MG63 (cell line): ENCODE measurements at regions not wholly inside any gene's neighbourhood (a gene's known extent, or its start where the extent isn't known, plus 50 kb on each side); places are given as distances from the start of the nearest gene placed in this dataset.
A peak's percentile ranks its signal among the peaks of the same experiment; 100 is the strongest.

Experiments used
- DNase-seq: peaks from one replicate; pipeline ENCODE4 v3.0.0-alpha.2; 2020
- H3K27me3 ChIP-seq: fragments of 250-450 bp; sonication (Bioruptor Pico); 2 replicates; pipeline ENCODE4 v1.5.1; 2020; ENCODE audit warnings: mild to moderate bottlenecking, moderate library complexity
- H3K36me3 ChIP-seq: fragments of 250-450 bp; sonication (Bioruptor Pico); 2 replicates; pipeline ENCODE4 v1.5.1; 2020; ENCODE audit warnings: mild to moderate bottlenecking, moderate library complexity
- H3K4me3 ChIP-seq: fragments of 250-450 bp; sonication (Bioruptor Pico); 2 replicates; pipeline ENCODE4 v1.5.1; 2020; ENCODE audit warnings: mild to moderate bottlenecking, moderate library complexity
- H3K9me3 ChIP-seq: fragments of 250-450 bp; sonication (Bioruptor Pico); 2 replicates; pipeline ENCODE4 v1.5.1; 2020; ENCODE audit warnings: mild to moderate bottlenecking, moderate library complexity

DNA sequence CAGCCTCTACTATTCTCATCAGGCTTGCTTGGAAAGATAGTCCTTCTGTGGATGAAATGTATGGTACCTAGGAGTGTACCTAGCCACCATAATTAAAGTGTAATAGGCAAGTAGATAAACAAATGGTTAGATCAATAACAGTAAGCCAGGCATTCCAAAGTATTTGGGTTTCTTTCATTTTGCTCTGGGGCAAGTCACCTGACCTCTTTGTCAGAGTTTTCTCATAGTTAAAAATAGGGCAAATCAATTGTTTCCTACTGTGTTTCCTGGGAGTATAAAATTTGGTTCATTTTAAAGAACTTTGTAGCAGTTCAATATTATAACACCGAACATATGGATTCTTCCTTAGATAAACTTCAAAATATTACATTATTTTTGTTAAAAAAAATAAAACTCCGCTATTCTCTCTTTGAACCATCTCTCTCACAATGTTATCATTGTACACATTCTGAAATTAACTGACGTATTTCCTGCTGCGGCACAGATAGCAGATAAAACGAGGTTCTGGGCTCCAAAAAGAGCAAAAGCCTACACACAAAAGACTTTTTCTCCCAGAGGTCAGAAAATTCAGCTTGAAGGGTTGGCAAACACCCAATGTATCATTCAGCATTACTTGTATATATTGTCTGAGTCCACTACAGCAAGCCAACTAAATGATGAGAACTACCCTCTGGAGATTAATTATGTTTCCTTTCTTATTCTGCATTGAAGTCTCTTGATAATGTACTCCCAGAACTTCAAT lies 267.9 kb downstream of the COX7C start:
- Histone ChIP-seq H3K36me3 (no peaks in the 10 kb centered on the region), H3K9me3 (no peaks in the 10 kb centered on the region), H3K27me3 (no peaks in the 10 kb centered on the region), H3K4me3 (no peak overlapping the region)
- DNase-seq: no peak

DNA sequence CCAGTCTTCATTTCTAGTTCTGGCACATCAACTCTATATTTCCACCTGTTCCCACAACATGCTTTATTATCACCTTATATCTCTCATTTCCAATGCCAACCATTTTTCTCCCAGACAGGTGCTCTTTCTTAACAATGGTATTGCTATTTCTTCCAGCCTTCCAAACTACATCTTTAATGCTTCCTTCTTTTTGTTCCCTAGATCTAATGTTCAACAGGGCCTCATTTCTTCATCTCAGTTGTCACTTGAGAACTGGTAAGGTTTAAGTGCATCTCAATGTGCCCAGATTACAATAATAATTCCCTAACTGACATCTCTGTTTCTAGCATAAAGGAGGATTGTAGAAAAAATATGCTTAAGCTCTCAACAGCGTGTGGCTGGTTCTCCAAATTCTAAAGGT lies 272.6 kb downstream of the COX7C start:
- H3K4me3 ChIP-seq: no peak overlapping the region
- DNase-seq: no peak
- H3K27me3 ChIP-seq: no peaks in the 10 kb centered on the region
- H3K9me3 ChIP-seq: no peaks in the 10 kb centered on the region
- no peaks in the 10 kb centered on the region for H3K36me3 ChIP-seq

DNA sequence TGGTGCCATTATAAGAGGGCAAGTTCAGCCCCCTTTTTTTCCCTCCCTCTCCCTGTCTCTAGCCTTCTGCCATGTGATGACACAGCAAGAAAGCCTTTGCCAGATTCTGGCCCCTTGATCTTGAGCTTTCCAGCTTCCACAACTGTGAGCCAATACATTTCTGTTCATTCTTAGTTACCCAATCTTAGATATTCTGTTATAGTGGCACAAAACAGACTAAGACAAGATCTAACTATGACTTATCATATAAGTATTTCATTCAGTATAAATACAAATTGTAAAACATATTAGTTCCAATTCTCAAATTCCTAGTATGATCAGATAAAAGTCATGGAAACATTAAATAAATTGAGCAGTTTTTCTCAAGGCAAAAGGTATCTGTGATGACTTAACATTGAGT lies 276.3 kb downstream of the COX7C start:
- Histone ChIP-seq H3K9me3 (no peaks in the 10 kb centered on the region; the same call in 1 of the 2 replicates), H3K36me3 (no peaks in the 10 kb centered on the region), H3K4me3 (no peak overlapping the region), H3K27me3 (no peaks in the 10 kb centered on the region)
- peak; percentile 63 for DNase-seq

DNA sequence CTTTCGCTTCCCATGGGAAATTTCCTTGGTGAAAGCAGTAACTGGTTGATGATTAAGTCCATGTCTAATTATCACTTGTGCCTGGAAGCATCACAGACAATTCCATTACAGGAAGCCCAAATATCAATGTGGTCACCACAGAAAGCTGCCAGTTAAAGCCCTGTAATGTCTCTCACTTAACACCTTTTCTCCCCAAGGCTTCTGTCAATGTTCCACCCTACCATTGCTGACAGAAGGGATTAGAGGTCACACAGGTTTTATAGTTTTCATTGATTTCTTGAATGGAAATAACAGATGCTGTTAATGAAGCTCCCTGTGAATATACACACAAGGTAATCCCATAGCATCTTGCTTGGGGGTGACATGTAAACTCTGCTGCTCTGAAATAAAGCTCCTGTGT lies 279.2 kb downstream of the COX7C start:
- H3K36me3 ChIP-seq: no peaks in the 10 kb centered on the region

DNA sequence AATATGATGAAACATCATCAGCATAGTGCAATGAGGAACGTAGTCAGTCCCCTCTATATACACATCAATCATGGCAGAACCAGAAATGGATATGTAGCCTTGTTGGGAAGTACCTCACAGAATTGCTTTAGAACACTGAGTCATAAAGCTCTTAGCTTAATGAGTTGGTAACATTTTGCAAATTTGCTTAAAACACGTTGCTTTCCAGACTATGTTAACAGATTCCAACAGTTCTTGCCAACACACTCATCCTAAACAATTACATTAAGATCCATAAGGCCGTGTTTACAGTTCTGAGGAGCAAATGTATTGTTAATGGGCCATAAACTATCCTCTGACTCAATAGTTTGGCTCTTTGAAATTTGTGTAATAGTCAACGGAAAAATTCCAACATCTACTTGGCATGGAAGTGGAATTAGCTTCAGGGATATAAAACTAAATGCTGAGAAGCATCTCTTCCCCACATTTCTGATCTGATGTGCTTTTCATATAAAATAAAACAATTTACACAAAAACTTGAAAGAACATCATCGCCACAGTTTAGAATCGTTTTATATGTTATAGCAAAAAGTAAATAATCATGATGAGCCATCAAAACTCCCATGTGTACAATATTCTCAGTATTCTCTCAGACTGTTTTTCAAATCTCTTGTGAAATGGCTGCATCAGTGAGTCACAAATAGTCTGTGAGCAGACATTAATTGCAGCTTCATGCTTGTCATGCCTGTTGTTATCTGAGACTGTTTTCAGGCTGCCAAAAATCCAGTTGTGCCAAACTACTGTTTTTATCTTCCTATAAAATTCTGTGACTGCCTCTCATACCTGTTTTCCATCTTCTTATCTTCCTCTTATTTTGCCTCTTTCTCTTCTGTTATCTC lies 291.9 kb downstream of the COX7C start:
- Histone ChIP-seq H3K27me3 (no peaks in the 10 kb centered on the region), H3K9me3 (no peaks in the 10 kb centered on the region), H3K4me3 (no peak overlapping the region), H3K36me3 (no peaks in the 10 kb centered on the region)
- DNase-seq: peak; percentile 54

More for the DNA sequence above, 279.2 kb downstream of the COX7C start:
- H3K4me3 ChIP-seq: no peak overlapping the region
- no peaks in the 10 kb centered on the region; the same call in 1 of the 2 replicates for H3K9me3 ChIP-seq
- H3K27me3 ChIP-seq: no peaks in the 10 kb centered on the region; the same call in 1 of the 2 replicates
- DNase-seq: no peak

DNA sequence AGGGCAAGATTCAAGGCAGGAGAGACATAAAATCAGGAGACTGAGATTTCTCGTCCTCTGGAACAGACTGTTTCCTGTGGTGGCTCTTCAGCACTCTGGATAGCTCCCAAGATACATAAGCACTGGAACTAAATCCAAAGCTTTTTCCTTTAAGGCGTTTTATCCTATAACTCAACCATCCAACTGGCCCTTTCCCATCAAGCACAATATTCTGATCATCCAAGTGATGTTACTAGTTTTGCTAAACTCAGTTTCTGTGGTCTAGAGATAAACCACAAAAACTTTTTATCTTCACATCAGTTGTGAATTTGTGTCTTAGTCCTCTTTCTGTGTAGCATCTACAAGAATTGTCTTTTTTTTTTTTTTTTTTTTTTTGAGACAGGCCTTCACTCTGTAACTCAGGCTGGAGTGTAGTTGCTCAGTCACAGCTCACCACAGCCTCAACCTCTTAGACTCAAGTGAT lies 299.4 kb downstream of the COX7C start:
- Histone ChIP-seq H3K36me3 (no peaks in the 10 kb centered on the region), H3K27me3 (no peaks in the 10 kb centered on the region; the same call in 1 of the 2 replicates), H3K4me3 (no peak overlapping the region), H3K9me3 (no peaks in the 10 kb centered on the region)
- DNase-seq: no peak

DNA sequence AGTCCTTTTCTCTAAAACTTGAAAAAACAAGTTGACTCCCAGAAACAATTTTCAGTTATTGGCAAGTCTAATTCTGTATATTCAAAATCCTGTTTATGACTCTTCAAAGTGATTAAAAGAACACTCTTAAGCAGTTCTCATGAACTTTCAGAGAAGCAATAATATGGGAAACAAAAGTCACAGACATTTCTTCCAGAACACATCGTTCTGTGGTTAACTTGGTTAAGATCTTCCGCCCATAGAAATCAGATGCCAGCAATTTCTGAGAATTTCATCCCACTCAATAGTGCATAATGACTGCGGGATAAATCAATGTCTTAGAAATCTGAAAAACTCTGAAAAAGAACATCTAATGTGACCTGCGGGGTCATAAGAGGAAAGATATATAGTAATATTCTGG lies 300.5 kb downstream of the COX7C start:
- H3K4me3 ChIP-seq: no peak overlapping the region
- no peaks in the 10 kb centered on the region for H3K9me3 ChIP-seq
- no peaks in the 10 kb centered on the region; the same call in 1 of the 2 replicates for H3K27me3 ChIP-seq
- no peak for DNase-seq
- H3K36me3 ChIP-seq: no peaks in the 10 kb centered on the region

DNA sequence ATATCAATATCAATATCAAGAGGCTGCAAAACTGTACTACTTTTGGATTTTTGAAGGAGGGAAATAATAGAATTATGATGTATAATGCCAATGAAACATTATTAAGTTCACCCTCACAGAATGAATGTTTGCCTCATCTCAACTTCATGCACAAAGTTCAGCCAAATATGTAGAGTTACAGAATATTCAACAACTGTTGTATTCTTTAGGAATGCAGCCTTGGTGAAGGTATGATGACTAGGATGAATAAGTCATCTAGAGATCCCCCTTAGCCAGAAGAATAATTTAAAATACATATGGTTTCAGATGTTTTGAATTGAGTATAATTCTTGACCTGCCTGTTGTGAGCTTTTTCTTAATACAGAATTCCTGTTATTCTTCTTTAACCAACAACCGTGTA lies 308.3 kb downstream of the COX7C start:
- Histone ChIP-seq H3K4me3 (no peak overlapping the region), H3K36me3 (no peaks in the 10 kb centered on the region), H3K9me3 (no peaks in the 10 kb centered on the region), H3K27me3 (peaks cover 8% of the 10 kb centered on the region)
- DNase-seq: no peak

DNA sequence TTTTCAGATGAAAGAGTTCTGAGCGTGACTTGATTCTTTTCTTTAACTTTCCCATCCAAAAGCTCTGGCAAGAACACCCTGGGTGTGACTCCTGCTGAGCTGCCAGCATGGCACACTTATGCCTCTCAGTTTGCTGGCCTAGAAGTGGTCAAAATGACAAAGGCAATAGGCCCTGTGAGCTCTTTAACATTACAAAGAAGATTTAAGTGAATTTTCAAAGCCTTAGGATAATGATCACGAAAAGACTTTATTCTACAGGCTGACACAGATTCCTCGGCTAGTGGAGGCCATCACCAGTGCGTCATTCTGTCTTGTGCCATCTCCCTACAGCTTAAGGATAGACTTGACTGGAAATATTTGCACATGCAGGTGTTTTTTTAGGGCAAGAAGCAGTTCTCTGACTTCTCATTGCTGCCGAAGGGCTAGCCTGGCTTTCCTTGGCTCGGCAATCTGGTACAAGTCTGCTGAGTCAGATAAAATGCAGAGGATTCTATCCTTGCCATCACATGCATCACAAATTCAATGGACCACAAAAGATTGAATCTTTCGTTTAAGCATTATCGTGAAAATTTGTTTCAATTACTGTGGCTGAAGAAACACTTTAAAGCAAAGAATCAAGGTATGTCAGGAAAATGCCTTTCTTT lies 311.5 kb downstream of the COX7C start:
- peaks cover 17% of the 10 kb centered on the region for H3K27me3 ChIP-seq
- H3K4me3 ChIP-seq: no peak overlapping the region
- no peaks in the 10 kb centered on the region for H3K36me3 ChIP-seq
- no peak for DNase-seq
- no peaks in the 10 kb centered on the region for H3K9me3 ChIP-seq

DNA sequence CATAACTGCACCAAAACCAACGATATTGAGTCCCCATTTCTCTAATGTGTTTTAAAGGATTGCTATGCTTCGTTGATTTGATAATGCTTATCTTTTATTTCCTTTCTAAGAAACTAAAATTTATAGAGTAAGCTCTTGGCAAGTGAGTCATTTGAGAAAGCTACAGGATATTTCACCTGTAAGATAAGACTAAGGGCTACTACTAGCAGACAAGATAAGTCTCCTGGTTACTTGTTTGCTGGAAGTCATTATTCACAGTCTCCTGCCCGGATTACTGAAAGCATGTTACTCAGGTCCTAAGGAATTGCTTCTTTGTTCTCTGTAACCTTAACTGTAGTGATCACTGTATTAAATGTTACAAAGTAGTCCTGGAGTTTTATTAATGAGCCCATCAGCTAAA lies 315.9 kb upstream of the RASA1 start:
- H3K9me3 ChIP-seq: no peaks in the 10 kb centered on the region
- H3K36me3 ChIP-seq: no peaks in the 10 kb centered on the region
- no peaks in the 10 kb centered on the region for H3K27me3 ChIP-seq
- no peak overlapping the region for H3K4me3 ChIP-seq
- no peak for DNase-seq

DNA sequence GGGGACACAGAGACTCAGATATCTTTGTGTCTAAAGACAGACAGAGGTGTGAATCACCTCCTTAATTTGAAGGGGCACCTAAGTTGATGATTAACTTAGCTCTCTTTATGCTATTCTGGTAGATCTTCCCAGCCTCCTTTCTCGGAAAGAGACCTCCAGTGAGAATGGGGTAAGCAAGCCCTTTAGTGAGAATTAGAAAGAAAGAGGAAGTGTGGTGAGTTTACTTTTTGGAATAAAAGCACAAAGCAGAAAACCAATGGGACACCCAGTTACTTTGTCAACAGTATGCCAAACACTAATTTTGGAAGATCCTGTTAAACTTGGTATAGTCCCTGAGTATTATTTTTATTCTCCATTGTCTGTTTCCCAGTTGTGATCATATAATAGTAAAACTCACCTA lies 302.8 kb upstream of the RASA1 start:
- Histone ChIP-seq H3K9me3 (no peaks in the 10 kb centered on the region), H3K36me3 (no peaks in the 10 kb centered on the region), H3K27me3 (no peaks in the 10 kb centered on the region), H3K4me3 (no peak overlapping the region)
- no peak for DNase-seq

DNA sequence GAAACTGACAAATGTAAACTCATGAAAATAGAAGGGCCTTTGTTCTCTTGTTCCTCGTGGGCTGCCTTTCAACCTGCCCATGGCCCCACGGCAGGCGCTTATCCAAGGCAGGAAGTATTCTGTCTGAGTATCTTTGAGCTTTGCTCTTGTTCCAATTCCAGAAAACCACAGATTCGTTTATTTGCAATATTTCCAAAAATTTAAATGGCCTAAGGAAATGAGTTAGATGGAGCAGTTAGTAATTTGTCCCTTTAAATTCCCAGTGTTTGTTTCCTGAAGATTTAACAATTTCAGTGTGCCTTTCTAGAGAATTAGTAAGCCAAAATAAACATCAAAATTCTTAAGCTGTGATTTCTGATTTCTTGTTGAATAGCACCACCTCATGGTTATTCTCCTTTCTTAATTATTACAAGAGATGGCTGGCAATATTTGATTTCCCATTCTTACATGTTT lies 299.4 kb upstream of the RASA1 start:
- Histone ChIP-seq H3K27me3 (peaks cover 4% of the 10 kb centered on the region; the same call in 1 of the 2 replicates), H3K9me3 (no peaks in the 10 kb centered on the region), H3K36me3 (no peaks in the 10 kb centered on the region), H3K4me3 (no peak overlapping the region)
- peak; percentile 44 for DNase-seq

DNA sequence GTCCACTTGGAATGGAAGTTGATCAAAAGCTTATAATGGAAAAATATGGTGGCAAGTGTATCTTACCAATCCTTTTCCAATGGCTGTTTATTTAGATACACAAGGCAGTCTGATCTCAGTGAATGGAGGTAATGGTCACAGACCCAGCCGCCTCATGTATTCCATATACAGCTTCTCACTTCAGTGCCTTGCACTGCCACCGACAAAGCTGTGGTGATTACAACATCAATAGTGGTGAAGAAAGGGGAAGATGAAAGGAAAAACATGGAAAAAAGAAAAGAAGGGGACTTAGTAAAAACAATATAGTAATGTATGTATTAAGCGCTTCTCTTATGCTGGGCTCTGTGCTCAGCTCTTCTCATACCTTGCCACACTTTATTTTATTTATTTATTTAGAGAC lies 297.3 kb upstream of the RASA1 start:
- Histone ChIP-seq H3K4me3 (no peak overlapping the region), H3K36me3 (no peaks in the 10 kb centered on the region), H3K9me3 (no peaks in the 10 kb centered on the region), H3K27me3 (peaks cover 6% of the 10 kb centered on the region; the same call in 1 of the 2 replicates)
- no peak for DNase-seq

DNA sequence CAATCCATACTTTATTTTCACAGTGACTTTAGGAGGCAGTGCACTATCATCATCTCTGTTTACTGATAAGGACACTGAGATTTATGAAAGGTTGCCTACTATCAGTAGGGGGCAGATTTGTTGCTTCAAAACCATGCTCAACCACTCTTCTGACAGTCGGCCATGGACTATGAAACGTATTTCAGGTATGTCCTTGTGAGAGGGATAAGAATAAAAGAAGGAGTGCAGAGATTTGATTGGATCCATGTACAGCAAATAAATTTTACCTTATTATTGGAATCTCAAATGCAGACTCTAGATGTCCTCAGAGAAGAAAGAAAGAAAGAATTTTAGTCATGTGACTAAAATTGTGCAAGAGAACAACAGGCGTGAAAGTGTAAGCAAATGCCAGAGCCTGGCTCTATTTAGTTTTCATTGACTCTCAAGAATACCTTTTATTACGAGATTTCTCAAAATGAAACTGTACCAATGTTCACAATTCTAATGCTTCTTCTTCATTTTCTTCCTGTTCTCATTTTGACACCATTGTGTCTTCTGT lies 296.6 kb upstream of the RASA1 start:
- no peak overlapping the region for H3K4me3 ChIP-seq
- no peak for DNase-seq
- no peaks in the 10 kb centered on the region for H3K9me3 ChIP-seq
- no peaks in the 10 kb centered on the region for H3K36me3 ChIP-seq
- peaks cover 6% of the 10 kb centered on the region; the same call in 1 of the 2 replicates for H3K27me3 ChIP-seq

DNA sequence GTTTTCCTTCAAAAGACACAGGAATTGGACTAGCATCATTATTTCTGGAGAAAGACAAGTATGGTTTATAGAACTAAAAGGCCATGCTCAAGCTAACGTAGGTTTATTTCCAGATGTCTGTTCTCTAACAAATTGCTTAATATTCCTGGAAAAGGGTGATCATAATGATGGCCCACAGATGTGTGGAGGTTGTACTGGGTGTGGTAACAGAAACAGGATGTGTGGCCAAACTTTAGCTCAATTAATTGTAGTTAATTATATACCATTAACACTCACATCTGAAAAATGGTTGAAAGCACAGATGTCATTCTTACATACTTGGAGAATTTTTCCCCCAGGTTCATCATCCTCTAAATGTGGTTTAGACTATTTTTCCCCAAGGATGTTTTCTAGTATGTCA lies 292.7 kb upstream of the RASA1 start:
- no peak for DNase-seq
- no peak overlapping the region for H3K4me3 ChIP-seq
- no peaks in the 10 kb centered on the region for H3K9me3 ChIP-seq
- H3K27me3 ChIP-seq: peaks cover 9% of the 10 kb centered on the region; the same call in 1 of the 2 replicates
- no peaks in the 10 kb centered on the region for H3K36me3 ChIP-seq

DNA sequence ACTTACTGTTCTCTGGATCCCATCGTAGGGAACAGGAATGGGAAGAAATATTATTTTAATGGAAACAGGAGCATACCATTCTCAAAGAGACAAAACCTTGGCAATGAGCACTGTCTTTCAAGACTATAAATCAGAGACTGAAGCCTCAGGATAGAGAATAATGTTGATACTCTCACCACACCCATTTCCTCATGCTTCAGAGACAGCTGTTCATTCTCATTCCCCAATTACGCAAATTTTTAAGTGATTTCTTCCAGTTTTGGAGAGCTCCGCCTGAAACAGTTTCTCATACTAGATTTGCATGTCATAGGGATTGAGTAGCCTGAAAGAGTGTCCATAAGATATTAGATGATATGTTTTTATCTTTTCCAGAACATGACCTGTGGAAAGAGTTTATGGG lies 290.5 kb upstream of the RASA1 start:
- DNase-seq: no peak
- no peaks in the 10 kb centered on the region for H3K9me3 ChIP-seq
- H3K4me3 ChIP-seq: no peak overlapping the region
- peaks cover 9% of the 10 kb centered on the region; the same call in 1 of the 2 replicates for H3K27me3 ChIP-seq
- no peaks in the 10 kb centered on the region for H3K36me3 ChIP-seq

DNA sequence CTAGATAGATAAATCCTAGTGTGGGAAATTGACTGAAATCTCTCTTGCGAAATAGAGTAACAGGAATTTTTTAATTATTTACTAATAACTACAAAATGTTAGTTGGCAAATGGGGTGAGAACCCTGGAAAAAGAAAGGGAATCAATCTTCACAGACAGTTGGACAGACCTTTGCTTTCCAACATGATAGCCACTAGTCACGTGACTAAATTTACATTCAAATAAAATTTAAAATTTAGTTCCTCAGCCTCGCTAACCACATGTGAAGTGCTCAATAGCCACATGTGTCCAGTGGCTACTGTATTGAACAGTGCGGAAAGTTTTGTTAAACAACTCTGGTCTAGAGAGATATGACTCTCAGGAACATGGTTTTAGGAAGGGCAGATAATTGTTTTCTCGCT lies 289.9 kb upstream of the RASA1 start:
- Histone ChIP-seq H3K9me3 (no peaks in the 10 kb centered on the region), H3K36me3 (no peaks in the 10 kb centered on the region), H3K27me3 (peaks cover 8% of the 10 kb centered on the region; the same call in 1 of the 2 replicates), H3K4me3 (no peak overlapping the region)
- DNase-seq: no peak
